ENCODE measurements at regions not wholly inside any gene's neighbourhood (a gene's known extent, or its start where the extent isn't known, plus 50 kb on each side); places are given as distances from the start of the nearest gene placed in this dataset.

DNA sequence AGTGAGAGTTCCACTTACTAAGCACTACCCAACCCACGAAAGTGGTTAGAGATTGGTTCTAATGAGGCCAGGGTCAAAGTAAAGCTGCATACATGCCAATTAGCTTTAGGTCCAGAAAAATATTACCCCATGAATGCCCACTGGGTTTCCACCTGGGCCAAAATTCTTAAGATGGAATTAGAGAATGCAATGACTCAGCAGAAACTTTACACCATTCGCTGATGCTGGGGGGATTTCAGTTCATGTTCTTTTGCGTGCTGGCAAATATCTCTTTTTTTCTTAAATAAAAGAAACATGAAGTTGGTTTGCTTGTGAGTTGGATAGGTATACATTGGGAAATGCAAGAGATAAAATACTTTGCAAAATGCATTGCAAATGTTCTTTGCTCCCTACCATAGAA lies 715.3 kb upstream of the MIR17HG start:
- DNase-seq (no peak), ATAC-seq (no peak), FAIRE-seq (no peak)
- H3K9me3 ChIP-seq, result no peaks in the 10 kb centered on the region
- H3K4me3 ChIP-seq, result no peak overlapping the region
- H3K27me3 ChIP-seq, result no peaks in the 10 kb centered on the region
- H3K36me3 ChIP-seq, result no peaks in the 10 kb centered on the region
- no peak overlapping the region for H3K27ac ChIP-seq
- TF ChIP-seq, protein P1, sequence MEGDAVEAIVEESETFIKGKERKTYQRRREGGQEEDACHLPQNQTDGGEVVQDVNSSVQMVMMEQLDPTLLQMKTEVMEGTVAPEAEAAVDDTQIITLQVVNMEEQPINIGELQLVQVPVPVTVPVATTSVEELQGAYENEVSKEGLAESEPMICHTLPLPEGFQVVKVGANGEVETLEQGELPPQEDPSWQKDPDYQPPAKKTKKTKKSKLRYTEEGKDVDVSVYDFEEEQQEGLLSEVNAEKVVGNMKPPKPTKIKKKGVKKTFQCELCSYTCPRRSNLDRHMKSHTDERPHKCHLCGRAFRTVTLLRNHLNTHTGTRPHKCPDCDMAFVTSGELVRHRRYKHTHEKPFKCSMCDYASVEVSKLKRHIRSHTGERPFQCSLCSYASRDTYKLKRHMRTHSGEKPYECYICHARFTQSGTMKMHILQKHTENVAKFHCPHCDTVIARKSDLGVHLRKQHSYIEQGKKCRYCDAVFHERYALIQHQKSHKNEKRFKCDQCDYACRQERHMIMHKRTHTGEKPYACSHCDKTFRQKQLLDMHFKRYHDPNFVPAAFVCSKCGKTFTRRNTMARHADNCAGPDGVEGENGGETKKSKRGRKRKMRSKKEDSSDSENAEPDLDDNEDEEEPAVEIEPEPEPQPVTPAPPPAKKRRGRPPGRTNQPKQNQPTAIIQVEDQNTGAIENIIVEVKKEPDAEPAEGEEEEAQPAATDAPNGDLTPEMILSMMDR (IDR thresholded peaks at IDR 0.05), result no peak
- intact Hi-C loops (cut with DNase I), result no loop called here
- 95 to 96% methylated on average over 3 of the region's 3 CpGs for WGBS, 2 donors
- no peaks in the 10 kb centered on the region for H3K4me1 ChIP-seq

DNA sequence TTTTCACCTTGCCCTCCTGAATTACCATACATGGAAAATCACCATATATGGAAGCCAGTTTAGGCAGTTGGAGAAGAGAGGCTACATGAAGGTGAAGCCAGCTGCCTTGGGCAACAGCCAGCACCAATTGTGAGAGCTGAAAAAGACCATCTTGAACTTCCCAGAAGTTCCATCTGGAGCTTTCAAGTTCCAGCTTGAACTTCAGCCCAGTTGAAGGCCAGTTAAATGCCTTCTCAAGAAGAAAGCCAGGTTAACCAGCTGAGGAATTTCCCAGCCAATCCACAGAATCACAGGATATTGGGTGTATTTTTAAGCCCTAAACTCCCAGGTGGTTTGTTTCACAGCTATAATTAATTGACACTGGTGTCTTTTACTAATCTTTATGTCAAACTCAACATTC lies 713.6 kb upstream of the MIR17HG start:
- FAIRE-seq (no peak), ATAC-seq (peak; percentile 37 to 88 (median 67)), DNase-seq (peak in 3 of 6 donors; percentile 39 to 68 (median 60))
- H3K4me3 ChIP-seq, result no peak overlapping the region
- H3K4me1 ChIP-seq, result no peaks in the 10 kb centered on the region
- H3K27me3 ChIP-seq, result no peaks in the 10 kb centered on the region
- H3K36me3 ChIP-seq, result no peaks in the 10 kb centered on the region
- peak overlapping the region in 1 of 4 donors; percentile 18 for H3K27ac ChIP-seq
- H3K9me3 ChIP-seq, result no peaks in the 10 kb centered on the region
- TF ChIP-seq, protein P1 (IDR thresholded peaks at IDR 0.05), result no peak
- intact Hi-C loops (cut with DNase I), result no loop called here

DNA sequence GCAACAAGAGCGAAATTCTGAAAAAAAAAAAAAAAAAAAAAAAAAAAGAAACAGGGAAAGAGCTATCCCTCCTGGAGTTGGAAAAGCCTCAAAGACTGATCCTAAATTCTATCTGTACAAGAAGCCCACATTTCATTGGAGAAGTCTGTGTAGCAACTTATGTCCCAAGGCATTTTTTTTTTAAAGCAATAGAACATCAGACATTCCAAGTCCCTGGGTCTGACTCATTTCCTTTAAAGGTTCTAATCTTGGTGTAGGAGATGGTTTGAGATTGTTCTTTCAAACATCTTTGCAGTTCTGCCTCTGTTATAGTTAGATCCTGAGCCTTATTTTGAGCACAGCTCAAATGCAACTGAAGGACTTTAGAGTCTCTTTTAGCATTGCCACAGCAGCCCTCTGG lies 706.5 kb upstream of the MIR17HG start:
- intact Hi-C loops (cut with DNase I), result no loop called here
- WGBS, 2 donors, result 85 to 93% methylated on average over 1 of the region's 1 CpG
- FAIRE-seq (no peak), DNase-seq (no peak), ATAC-seq (no peak)
- TF ChIP-seq, protein P1 (IDR thresholded peaks at IDR 0.05), result no peak
- Histone ChIP-seq H3K9me3 (no peaks in the 10 kb centered on the region), H3K27me3 (no peaks in the 10 kb centered on the region), H3K4me1 (no peaks in the 10 kb centered on the region), H3K27ac (no peak overlapping the region), H3K36me3 (no peaks in the 10 kb centered on the region), H3K4me3 (no peak overlapping the region)

DNA sequence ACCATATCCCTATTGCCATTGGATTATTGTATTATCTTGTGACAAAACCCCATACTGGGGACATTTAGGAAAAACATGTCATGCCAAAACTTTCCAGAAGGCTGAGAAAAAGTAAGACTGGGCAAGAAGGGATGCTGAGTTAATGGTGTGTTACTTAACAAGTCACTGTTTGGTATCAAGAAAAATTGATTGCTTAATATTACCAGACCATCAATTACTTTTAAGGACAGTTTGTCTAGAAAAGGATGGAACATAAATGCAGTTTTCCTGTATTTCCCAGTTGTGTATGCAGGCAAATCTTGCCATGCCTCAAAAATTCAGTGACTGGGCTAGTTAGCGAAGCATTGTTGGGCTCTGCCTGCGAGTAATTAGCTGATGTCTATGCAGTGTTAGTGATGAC lies 705.6 kb upstream of the MIR17HG start:
- WGBS, 2 donors, result 92 to 95% methylated on average over 2 of the region's 2 CpGs
- Histone ChIP-seq H3K4me3 (no peak overlapping the region), H3K27me3 (no peaks in the 10 kb centered on the region), H3K36me3 (no peaks in the 10 kb centered on the region), H3K9me3 (no peaks in the 10 kb centered on the region), H3K4me1 (no peaks in the 10 kb centered on the region), H3K27ac (no peak overlapping the region)
- no peak for ATAC-seq
- FAIRE-seq, result no peak
- TF ChIP-seq, protein P1 (IDR thresholded peaks at IDR 0.05), result no peak
- no peak for DNase-seq
- intact Hi-C loops (cut with DNase I), result no loop called here

DNA sequence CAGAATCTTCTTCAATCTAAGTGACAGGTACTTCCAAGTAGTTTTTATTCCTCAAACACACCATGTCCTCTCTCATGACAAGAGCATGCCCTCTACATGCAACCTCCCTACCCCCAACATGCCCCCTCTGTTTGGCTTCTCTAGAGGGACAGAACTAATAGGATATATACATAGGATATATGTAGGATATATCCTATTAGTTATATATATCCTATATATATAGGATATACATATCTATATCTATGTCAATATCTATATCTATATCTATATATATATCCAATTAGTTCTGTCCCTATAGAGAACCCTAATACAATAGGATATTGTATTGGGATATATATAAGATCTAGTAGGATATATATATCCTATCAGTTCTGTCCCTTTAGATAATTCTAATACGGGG lies 701.9 kb upstream of the MIR17HG start:
- Histone ChIP-seq H3K4me3 (no peak overlapping the region), H3K36me3 (no peaks in the 10 kb centered on the region), H3K4me1 (no peaks in the 10 kb centered on the region), H3K9me3 (no peaks in the 10 kb centered on the region), H3K27ac (no peak overlapping the region), H3K27me3 (no peaks in the 10 kb centered on the region)
- TF ChIP-seq, protein P1 (IDR thresholded peaks at IDR 0.05), result no peak
- no peak for FAIRE-seq
- 89 to 100% methylated on average over 1 of the region's 1 CpG for WGBS, 2 donors
- no peak for DNase-seq
- intact Hi-C loops (cut with DNase I), result no loop called here
- no peak for ATAC-seq
